Left colon (tissue), 2 donors: ENCODE measurements at regions not wholly inside any gene's neighbourhood (a gene's known extent, or its start where the extent isn't known, plus 50 kb on each side); places are given as distances from the start of the nearest gene placed in this dataset.

Source experiments
- ATAC-seq: fragments of 200-7000 bp; cut with Tn5 transposase; one replicate; pipeline ENCODE4 v1.9.1; 2020; ENCODE audit warnings: mild to moderate bottlenecking, moderate library complexity
- DNase-seq, 2 donors: peaks; one replicate each; pipeline ENCODE4 v3.0.0-alpha.2; 2020
- intact Hi-C, 2 donors: fragments of 100-400 bp; cut with DNase I in 1 of 2; cut with micrococcal nuclease in 1 of 2; formaldehyde crosslinking; loops; one replicate each; pipeline versions ENCODE4 v1.11.2 to v1.14.0; 2022; cut with DNase I, micrococcal nuclease
- donor health status: DM: no; HTN: no; CAD: no.
- donor health status: DM: yes; HTN: yes; CAD: no.

DNA sequence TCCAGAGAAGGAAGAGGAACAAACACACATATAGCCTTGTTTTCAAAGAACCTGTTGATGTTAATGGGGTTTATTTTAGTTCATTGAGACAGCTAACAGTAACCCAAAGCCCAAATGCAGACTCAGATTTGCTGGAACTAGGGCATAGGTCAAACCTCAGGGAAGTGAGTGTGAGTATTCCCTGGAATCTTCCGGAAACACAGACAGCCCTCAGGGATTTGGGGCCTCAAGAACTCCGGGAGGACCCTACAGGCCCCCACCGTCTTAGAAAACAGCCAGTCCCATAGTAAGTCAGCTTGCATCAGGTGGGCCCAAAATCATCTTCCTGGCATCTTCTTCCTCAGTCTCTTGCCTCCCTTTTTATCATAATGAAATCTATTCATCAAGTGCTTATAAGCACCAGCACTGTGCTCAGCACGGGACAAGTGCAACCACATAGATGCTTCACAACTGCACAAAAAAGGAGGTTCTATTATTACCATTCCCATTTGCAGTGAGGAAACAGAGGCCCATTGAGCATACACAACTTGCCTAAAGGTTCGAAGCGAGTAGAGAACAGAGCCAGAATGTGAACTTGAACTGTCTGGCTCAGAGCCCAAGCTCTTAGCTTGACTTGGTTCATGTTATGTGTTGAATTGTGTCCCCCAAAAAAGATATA is 50.2 kb upstream of the BCL11A start:
- no peak for DNase-seq
- ATAC-seq, result no peak
- intact Hi-C loops, result no loop called here

DNA sequence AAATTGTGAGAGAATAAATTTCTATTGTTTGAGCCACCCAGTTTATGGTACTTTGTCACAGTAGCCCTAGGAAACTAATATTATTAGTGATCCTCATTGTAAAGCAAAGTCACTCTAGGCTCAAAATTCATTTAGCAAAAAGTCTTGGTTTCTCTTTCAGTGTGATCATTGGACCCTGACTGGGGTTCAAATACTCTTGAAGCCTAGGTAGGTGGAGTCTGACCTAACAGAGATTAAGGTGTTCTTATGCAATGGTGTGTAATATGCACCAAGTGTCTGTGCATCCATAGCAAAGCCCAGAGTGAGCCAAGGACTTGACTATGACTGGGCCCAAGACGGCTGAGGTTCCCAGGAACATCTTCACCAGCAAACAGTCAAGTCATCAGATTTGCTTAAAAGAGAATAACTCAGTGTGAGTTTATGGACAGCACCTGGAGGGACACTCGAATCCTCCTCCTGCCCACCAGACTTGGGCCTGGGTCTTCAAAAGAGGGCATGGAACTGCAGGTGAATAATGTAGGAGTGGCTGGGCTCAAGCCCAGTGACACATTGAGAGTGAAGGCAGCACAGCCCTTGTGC is 51.1 kb upstream of the BCL11A start:
- intact Hi-C loops, result no loop called here
- ATAC-seq (no peak), DNase-seq (no peak)

DNA sequence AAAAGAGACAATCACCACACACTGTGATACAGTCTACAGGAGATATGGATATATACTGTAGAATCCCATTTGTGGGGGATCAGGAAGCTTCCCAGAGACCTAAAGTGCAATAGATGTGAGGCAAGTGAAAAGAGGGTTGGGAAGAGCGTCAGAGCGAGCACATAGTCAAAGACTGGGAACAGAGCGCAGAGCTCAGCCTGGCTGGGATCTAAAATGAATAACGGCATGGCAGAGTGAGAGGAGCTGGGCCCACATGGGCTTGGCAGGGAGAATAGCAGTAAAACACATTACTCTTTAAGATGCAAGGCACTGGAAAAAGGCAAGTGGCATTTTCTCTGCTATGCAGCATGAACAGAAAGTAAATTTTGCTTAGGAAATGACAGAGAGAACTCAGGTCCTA is 52.4 kb upstream of the BCL11A start:
- no peak for ATAC-seq

DNA sequence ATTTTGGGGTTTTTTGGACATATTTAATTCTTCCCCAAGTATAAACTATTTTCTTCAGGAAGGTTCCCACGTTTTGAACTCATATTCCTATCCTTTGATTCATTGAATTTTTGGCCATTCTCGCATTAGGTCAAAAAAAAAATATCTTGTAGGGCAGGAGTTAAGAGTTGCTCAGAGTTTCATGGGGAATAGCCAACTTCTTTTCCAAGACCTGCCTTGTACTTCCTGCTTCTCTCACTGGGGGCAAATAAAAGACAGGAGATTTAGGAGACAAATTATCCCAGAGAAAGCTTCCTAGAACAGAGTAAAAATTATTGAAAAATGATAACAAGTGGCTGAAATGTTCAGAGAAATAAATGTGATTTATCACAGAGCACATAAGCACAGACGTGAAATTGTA is 55.2 kb upstream of the BCL11A start:
- DNase-seq, result no peak
- intact Hi-C loops, result no loop called here
- ATAC-seq, result no peak

More for the DNA sequence above, 52.4 kb upstream of the BCL11A start:
- DNase-seq, result no peak
- intact Hi-C loops, result no loop called here

DNA sequence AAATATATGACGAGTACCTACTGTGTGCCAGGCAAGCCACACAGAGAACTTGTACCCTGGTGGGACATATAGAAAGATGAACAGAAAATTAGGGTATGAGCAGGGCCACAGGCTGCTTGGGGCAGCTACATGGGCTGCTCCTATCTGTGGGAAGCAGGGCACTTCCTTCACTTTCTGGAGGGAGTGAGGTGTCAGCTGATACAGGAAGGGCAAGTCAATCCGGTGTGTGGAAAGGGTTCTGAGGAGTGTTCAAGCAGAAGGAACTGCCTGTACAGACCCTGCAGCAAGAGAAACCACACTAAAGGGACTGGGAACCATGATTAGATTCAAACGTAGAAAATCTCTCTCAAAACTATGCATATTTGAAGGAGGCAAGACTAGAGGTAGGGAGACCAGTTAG is 58.6 kb upstream of the BCL11A start:
- intact Hi-C loops, result no loop called here
- ATAC-seq (no peak), DNase-seq (no peak)

DNA sequence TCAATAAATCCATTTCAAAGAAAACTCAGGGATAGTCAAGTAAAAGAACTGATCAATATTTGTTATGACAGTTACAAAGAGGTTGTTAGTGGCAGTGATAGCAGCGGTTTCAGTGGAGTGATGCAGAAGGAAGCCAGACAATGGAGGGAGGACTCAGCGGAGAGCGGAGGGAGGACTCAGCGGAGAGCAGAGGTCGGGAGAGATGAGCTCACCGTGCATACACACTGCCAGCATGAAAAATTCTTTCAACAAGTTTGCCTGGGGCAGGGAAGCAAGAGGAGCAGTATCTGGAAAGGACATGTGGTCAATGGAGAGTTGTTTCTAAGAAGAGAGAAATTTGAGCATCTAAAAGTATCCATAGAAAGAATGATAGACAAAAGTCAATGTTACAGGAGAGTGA is 60.9 kb upstream of the BCL11A start:
- intact Hi-C loops, result no loop called here
- no peak for ATAC-seq
- DNase-seq, result no peak

DNA sequence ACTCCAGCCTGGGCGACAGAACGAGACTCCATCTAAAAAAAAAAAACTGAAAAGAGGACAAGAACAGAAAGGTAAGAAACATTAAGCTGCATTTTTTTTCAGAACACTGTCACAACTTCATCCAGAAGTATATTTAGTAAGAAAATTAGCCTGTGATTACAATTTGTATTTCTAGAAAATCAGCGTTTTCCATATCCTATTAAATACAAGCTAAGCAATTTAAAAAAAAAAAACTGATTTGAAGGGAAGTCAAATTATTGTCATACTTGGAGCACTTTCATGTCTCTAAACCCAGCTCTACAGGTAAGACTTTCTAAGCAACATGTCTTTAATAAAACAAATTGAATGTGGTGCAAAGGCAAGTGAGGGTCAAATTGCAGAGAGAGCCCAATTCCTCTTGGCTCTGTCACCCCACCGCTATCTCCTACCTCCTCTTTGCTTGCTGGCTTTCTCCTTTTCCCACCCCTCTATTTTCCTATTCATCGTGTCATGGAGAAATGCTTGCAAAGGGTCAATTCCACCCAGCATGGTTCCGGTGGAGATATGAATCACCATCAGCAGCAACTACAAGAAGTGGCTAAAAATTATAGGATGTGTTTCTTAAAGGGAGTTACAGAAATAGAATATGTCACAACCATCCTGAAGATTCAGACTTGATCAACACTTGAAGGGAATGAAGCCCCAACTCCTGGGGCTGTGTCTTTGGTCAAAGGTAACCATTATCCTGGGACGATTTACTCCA is 68.4 kb upstream of the BCL11A start:
- DNase-seq, result no peak
- intact Hi-C loops, result no loop called here
- no peak for ATAC-seq

DNA sequence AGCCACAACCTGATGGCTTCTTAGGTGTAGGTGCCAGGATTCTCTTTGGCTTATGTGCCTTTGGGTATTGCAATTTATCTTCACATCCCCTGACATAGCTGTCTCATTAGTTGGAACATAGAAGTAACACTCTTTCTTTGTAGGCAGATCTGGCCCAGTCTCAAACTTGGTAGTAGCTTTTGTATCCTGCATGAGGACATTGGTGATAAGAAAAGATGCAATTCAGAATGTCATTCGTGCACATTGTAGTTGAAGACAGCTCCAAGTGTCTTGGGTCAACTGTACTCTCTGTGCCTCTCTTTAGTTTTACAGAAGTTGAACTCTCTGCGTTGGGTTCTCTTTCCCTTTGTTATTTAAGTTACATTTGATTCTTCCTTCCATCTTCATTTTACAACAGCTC is 69.6 kb upstream of the BCL11A start:
- ATAC-seq, result no peak
- intact Hi-C loops, result no loop called here
- DNase-seq, result no peak

DNA sequence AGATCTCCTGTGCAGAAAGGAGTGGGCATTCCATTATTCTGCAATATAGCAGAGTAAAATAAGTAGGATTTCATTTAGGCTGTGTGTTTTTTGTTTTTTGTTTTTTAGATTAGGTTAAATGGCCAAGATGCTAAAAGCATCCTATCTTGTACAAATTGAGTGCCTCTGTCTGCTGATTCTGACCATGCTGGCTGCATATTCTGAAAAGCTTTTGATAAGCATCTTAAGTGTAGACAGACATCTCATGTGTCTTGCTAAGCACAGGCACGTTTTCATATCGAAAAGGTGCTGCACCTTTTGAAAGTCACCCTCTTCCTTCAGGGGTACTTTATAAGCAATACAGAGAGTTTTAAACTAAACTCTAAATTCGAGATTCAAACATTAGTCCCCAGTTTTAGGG is 74.0 kb upstream of the BCL11A start:
- DNase-seq, result no peak

DNA sequence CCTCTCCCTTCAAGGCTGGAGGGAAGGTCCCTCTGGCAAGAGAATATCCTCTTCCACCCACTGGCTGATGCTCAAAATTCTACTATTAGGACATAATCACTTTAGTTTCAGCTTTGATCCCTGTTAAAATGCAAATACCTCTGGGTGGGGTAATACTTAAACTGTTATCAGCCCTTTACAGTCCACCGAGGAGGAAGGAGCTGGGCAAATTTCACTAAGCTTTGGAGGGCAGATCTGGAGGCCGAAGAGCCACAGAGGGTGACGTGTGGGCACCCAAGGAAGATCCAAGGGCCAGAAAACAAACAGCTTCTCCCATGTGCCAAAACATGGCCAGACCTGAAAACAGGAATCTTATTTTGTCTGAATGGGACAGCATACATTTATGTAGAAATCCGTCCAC is 74.6 kb upstream of the BCL11A start:
- ATAC-seq (no peak), DNase-seq (no peak)
- intact Hi-C loops, result no loop called here

More for the DNA sequence above, 74.0 kb upstream of the BCL11A start:
- no peak for ATAC-seq
- intact Hi-C loops, result no loop called here

DNA sequence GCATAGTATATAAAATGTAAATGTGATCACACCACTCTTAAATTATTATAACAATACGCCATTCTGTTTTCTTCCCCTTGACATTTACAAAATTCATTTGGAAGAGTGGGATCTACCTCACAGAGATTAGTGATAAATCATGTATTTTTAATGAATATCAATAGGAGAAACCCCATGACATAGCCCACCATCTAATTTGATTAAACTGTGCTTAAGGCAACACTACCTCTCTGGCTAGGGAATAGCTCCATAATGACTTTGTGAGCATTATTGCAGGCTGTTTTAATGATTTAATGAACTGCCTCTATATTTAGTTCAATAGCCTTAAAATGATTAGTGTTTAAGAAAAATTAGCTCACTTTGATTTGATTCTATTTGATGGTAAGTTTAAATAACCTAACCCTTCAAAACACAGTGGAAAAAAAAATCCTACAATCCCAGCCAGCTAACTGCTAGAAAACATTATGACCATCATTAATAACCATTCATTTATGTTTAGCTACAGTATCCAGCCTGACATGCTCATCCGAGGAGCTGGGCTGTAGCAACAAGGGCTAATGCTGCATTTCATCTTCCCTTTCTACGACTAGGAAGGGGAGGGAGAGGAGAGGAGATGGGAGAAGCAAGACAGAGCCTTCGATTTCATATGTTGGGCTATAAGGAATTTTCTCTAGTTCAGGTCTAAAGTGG is 75.3 kb upstream of the BCL11A start:
- DNase-seq (no peak), ATAC-seq (no peak)
- intact Hi-C loops, result no loop called here

DNA sequence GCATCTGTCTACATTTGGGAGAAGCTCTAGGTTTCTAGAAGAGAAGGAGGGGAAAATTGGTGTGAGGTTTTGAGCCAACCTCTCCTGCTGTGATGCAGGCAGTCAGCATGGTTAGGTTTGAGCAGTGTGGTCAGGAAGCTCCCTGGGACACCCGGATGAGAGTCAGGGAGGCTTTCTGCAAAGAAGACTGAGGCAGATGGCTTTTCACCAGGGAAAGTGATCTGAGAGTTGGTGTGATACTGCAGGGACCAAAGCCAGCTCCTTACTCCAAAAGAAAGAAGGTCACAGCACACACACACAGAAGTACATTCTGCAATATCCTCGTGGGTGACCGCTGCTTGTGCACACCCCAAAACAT is 75.8 kb upstream of the BCL11A start:
- intact Hi-C loops, result no loop called here
- no peak for DNase-seq
- no peak for ATAC-seq

DNA sequence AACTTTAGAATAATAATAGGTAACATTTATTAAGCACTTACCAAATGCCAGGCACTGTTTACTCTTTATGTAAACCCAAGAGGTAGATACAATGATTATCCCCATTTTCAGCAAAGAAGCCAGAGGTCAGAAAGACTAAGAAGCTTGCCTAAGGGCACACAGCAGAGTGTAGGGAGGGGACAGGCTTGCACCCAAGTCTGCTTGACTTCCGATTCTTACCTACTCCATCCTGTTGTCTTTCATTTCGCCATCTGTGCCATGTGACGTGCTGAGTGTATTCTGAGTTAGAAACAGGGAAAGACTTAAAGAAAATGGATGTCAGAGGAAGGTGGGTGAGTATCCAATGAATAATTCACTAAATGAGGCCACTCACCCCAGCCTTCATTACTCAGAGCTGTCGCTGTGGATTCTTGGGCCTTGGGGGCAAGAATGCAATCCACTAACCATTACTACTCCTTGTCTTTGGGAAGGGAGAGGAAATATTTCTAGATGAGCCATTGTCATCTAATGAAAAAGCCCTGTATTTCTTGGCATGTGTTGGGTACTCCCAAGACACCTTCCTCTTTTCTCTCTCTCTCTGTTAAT is 76.4 kb upstream of the BCL11A start:
- ATAC-seq (no peak), DNase-seq (no peak)
- intact Hi-C loops, result no loop called here

DNA sequence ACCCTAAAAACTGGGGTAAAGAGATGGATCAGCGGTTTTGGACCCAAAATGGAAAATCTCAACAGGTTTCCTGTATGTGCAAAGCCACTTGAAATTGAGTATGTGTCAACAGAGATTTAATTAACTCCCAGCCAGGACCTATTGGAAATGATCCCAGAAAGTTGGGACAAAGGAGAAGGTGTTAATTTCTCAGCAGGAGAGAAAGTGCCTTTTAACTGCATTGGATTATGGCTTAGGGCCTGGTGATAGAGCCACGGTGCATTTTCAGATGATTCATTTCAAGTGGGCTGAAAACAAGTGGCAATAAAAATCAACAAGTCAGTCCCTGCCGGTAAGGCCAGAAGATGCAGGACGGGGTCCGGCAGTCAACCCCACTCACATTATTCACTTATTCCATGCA is 80.2 kb upstream of the BCL11A start:
- DNase-seq (no peak), ATAC-seq (no peak)
- intact Hi-C loops, result no loop called here

DNA sequence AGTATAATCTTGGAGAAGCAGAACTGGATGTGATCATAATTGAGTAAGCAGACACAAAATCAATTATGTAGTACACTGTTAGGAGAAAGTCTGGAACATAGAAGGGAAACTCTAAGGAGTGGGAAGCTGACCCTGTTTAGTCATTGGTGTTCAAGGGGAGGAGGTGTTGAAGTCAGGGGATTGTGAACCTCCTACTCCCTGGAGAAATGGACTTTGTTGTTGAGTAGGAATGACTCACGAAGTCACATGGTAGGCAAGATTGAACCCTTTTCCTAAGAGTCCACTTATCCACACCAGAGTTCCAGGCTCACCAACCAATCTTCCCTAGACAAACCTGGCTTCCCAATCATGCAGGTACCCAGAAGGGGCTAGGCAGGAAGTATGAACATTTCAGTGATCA is 81.0 kb upstream of the BCL11A start:
- peak; percentile 25 for ATAC-seq
- no peak for DNase-seq

DNA sequence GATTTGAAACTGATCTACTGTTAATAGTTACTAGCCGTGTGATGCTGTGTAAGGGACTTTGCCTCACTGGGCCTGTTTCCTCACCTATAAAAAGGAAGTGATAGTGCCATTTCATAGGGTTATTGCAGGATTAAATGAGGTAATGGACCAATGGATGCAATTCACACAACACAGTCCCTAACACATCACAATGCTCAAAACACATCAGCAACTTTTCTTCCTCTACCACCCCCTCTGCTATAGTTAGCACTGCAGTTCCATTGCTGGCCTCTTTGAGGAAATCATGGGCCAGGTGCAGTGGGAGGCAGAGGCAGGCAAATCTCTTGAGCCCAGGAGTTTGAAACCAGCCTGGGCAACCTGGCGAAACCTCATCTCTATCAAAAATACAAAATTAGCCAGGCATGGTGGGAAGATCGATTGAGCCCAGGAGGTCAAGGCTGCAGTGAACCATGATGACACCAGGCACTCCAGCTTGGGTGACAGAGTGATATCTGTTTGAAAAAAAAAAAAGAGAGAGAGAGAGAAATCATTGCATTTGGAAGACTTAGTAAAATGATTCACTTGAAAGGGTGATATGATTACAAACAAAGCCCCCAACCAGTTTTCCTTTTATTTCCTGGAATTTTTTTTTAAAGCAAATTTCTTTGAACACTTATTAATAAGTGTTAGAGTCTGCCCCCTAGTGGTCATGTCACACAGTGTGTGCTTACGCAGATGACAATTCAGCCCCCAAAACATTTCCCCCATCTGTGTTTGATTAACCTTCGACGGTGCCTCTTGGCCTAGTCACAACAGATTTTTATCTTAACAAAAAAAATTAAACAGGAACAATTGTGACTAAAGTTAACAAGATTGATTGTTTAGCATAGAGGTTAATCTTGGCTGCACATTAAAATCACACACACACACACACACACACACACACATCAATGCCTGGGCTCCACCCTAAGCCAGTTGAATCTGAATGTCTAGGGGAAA is 88.6 kb upstream of the BCL11A start:
- ATAC-seq (peak; percentile 24), DNase-seq (peak in 1 of 2 donors; percentile 30)
- intact Hi-C loops, result no loop called here

More for the DNA sequence above, 81.0 kb upstream of the BCL11A start:
- intact Hi-C loops, result no loop called here

DNA sequence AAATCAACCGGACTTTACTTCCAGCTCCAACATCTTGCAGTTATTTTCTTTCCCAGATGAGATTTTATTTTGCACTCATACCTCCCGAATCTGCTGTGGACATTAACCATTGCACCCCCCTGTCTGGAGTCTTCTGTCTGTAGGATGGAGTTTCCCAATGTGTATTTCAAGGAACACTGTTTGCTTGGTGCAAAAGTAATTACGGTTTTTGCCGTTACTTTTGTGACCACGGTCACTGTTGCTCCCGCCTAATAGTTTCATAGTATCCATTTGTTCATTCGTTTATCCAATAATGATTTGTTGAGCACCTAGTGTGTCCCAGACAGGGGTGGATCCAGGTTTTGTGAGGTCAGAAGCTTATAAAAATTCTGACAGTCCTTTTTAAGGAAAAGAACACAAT is 90.3 kb upstream of the BCL11A start:
- DNase-seq (no peak), ATAC-seq (no peak)
- intact Hi-C loops, result no loop called here

DNA sequence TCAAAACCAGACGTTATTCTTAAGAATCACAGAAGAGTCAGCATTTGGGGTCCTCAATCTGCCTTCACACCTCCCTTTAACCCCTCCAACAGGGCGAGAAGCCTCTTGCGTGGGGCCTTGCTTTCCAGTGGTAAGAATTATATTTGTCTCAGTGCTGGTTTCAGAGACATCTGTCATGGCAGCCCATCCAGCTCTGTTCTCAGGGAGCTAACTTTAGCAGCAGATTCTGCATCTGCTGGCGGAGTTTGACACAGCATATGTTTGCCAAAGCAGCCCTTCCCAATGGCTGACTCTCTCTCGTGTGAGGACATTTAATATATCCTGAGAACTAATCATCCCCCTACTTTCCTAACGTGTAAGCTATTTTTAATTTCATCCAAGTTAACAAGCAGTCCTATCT is 91.5 kb upstream of the BCL11A start:
- no peak for DNase-seq
- intact Hi-C loops, result no loop called here
- no peak for ATAC-seq

DNA sequence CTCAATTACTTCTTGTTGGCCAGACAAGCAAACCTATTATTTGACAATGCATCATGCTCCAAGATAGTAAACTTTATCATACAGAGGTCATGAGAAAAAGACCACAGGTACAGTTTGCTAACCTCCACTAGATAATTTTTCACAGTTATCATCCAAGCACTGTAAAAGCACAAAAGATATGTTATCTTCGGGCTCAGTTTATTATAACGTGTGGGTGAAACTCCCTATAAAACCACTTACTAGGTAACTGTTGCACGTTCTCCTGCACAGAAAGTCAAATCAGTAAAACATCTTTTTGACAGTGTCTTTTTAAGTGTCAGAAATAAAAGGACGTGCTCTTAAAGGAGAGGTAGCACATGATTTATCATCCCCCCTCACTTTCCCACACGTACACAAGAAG is 94.7 kb upstream of the BCL11A start:
- ATAC-seq, result peak; percentile 64
- no peak for DNase-seq
- intact Hi-C loops, result no loop called here
